Smooth muscle cell of the brain vasculature (primary cell): ENCODE measurements at regions not wholly inside any gene's neighbourhood (a gene's known extent, or its start where the extent isn't known, plus 50 kb on each side); places are given as distances from the start of the nearest gene placed in this dataset.

Experiments
- DNase-seq: peaks from one replicate; pipeline ENCODE4 v3.0.0-alpha.2; 2012; ENCODE audit warnings: low read depth, low spot score

GRCh38 chr19:30708416-30709178 is 336.4 kb downstream of the ZNF536 start:
- no peak for DNase-seq

- no peak for DNase-seq
Observed at GRCh38 chr19:30704771-30705330, 332.7 kb downstream of the ZNF536 start.

- DNase-seq: no peak
Observed at GRCh38 chr19:30703645-30704044, 331.5 kb downstream of the ZNF536 start.

- no peak for DNase-seq
Observed at GRCh38 chr19:30701178-30701577, 329.0 kb downstream of the ZNF536 start.

GRCh38 chr19:30699871-30700280 is 327.7 kb downstream of the ZNF536 start:
- no peak for DNase-seq

- no peak for DNase-seq
Observed at GRCh38 chr19:30696514-30696913, 324.3 kb downstream of the ZNF536 start.

- no peak for DNase-seq
Observed at GRCh38 chr19:30695171-30695875, 323.1 kb downstream of the ZNF536 start.

GRCh38 chr19:30694156-30694755 is 322.1 kb downstream of the ZNF536 start:
- no peak for DNase-seq

- DNase-seq: no peak
Observed at GRCh38 chr19:30692879-30693503, 320.8 kb downstream of the ZNF536 start.

GRCh38 chr19:30692181-30692811 is 320.1 kb downstream of the ZNF536 start:
- DNase-seq: no peak

- DNase-seq: no peak
Observed at GRCh38 chr19:30691819-30692166, 319.6 kb downstream of the ZNF536 start.

GRCh38 chr19:30690935-30691818 is 319.0 kb downstream of the ZNF536 start:
- DNase-seq: no peak

GRCh38 chr19:30690525-30690924 is 318.3 kb downstream of the ZNF536 start:
- DNase-seq: no peak

GRCh38 chr19:30689474-30689873 is 317.3 kb downstream of the ZNF536 start:
- no peak for DNase-seq

- no peak for DNase-seq
Observed at GRCh38 chr19:30688696-30689095, 316.5 kb downstream of the ZNF536 start.

GRCh38 chr19:30686826-30687566 is 314.8 kb downstream of the ZNF536 start:
- no peak for DNase-seq

GRCh38 chr19:30686176-30686820 is 314.1 kb downstream of the ZNF536 start:
- no peak for DNase-seq

- no peak for DNase-seq
Observed at GRCh38 chr19:30685426-30686000, 313.3 kb downstream of the ZNF536 start.

GRCh38 chr19:30684613-30685012 is 312.4 kb downstream of the ZNF536 start:
- no peak for DNase-seq
